Lower leg skin (tissue), 4 donors: ENCODE measurements at regions not wholly inside any gene's neighbourhood (a gene's known extent, or its start where the extent isn't known, plus 50 kb on each side); places are given as distances from the start of the nearest gene placed in this dataset.

ENCODE experiments used
- DNase-seq, 2 donors: peaks; one replicate each; pipeline ENCODE4 v3.0.0-alpha.2; 2019; ENCODE audit warnings: low spot score in 2 of 2
- H3K4me3 ChIP-seq: fragments of 200-600 bp; sonication (generic); 2 replicates; pipeline ENCODE4 v1.5.1; 2017; ENCODE audit warnings: mild to moderate bottlenecking, low read depth; ENCODE audit not compliant: poor library complexity, severe bottlenecking
- CTCF ChIP-seq, 3 donors: fragments of 450-650 bp; IDR thresholded peaks; one replicate each; pipeline ENCODE4 v1.5.1; 2016; ENCODE audit warnings: antibody characterized with exemption in 3 of 3, mild to moderate bottlenecking in 3 of 3, moderate library complexity in 2 of 3
- POLR2A ChIP-seq, 2 donors: fragments of 450-650 bp; IDR thresholded peaks; one replicate each; pipeline ENCODE4 v1.6.1; 2016 to 2017; ENCODE audit warnings: antibody characterized with exemption in 2 of 2, mild to moderate bottlenecking in 1 of 2, moderate library complexity in 1 of 2
- WGBS, 2 donors: methylation state at CpG; one replicate each; pipeline ENCODE4 v1.1.5; 2018; 5-methylcytosine and 5-hydroxymethylcytosine counted together
- intact Hi-C: fragments of 100-400 bp; cut with DNase I; formaldehyde crosslinking; loops from one replicate; pipeline ENCODE4 v1.15.0; 2023; ENCODE audit warnings: low total_unique reads

GRCh38 chr18:47519706-47520105 is 268.2 kb upstream of the SKOR2 start:
- TF ChIP-seq CTCF (IDR thresholded peaks at IDR 0.05) (no peak), POLR2A (IDR thresholded peaks at IDR 0.05) (no peak)
- no peak for DNase-seq
- intact Hi-C loops: no loop called here
- no peak overlapping the region for H3K4me3 ChIP-seq

GRCh38 chr18:47519277-47519676 is 267.8 kb upstream of the SKOR2 start:
- H3K4me3 ChIP-seq: no peak overlapping the region
- intact Hi-C loops: no loop called here
- no peak for DNase-seq
- 42 to 49% methylated on average over 5 of the region's 5 CpGs for WGBS, 2 donors
- no peak for TF ChIP-seq POLR2A (IDR thresholded peaks at IDR 0.05)
- TF ChIP-seq CTCF (IDR thresholded peaks at IDR 0.05): no peak

GRCh38 chr18:47513614-47514013 is 262.2 kb upstream of the SKOR2 start:
- intact Hi-C loops: no loop called here
- TF ChIP-seq POLR2A (IDR thresholded peaks at IDR 0.05) (no peak), CTCF (IDR thresholded peaks at IDR 0.05) (no peak)
- no peak for DNase-seq
- WGBS, 2 donors: 76 to 85% methylated on average over 3 of the region's 3 CpGs
- no peak overlapping the region for H3K4me3 ChIP-seq

GRCh38 chr18:47512726-47513435 is 261.4 kb upstream of the SKOR2 start:
- no peak for TF ChIP-seq CTCF (IDR thresholded peaks at IDR 0.05)
- TF ChIP-seq POLR2A (IDR thresholded peaks at IDR 0.05): no peak
- WGBS, 2 donors: 72 to 77% methylated on average over 13 of the region's 13 CpGs
- no peak for DNase-seq
- no peak overlapping the region for H3K4me3 ChIP-seq
- intact Hi-C loops: no loop called here

GRCh38 chr18:47512056-47512455 is 260.6 kb upstream of the SKOR2 start:
- intact Hi-C loops: no loop called here
- H3K4me3 ChIP-seq: no peak overlapping the region
- WGBS, 2 donors: 60 to 65% methylated on average over 6 of the region's 6 CpGs
- DNase-seq: no peak
- TF ChIP-seq POLR2A (IDR thresholded peaks at IDR 0.05) (no peak), CTCF (IDR thresholded peaks at IDR 0.05) (no peak)

GRCh38 chr18:47510831-47511230 is 259.4 kb upstream of the SKOR2 start:
- no peak for DNase-seq
- 88 to 91% methylated on average over 4 of the region's 4 CpGs for WGBS, 2 donors
- TF ChIP-seq POLR2A (IDR thresholded peaks at IDR 0.05) (no peak), CTCF (IDR thresholded peaks at IDR 0.05) (no peak)
- H3K4me3 ChIP-seq: no peak overlapping the region
- intact Hi-C loops: no loop called here
